ENCODE measurements at regions not wholly inside any gene's neighbourhood (a gene's known extent, or its start where the extent isn't known, plus 50 kb on each side); places are given as distances from the start of the nearest gene placed in this dataset.

DNA sequence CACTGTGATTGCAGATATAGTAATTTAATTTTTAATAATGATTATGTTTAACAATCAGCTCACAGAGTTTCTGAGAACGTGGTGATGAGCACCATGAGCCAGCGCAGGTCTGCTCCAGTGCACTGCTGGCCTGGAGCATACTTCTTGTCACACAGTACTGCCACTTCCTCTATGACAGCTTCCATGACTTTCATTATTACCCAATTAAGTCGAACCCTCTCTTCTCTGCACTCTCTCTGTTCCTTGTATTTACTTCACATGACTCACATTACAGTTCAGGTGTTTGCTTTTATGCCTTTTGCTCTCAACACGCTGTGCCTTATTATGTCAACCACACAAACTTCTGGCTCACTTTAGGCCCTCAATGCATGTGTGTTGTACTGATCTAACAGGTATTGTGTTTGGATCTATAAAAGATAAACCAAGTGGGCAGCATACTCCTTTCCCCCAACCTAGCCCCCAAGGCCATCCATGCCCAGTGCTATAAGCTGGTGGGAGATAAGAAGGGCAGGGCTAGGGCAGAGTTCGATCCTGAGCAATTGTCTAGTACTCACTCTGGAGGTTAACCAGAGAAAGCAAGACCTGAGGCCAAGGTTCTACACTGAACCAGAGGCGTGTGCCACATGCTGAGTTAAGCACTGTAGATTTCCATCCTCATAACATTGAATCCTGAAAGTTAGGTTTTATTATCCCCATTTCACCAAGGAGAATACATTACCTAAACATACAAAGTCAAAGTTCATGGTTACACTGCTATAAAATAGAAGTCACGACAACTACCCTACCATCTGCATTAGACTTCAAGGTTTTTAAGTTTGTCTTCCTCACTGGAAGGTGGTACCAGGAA is 356.5 kb downstream of the INSC start:
- no peak overlapping the region for H3K27ac ChIP-seq
- no peaks in the 10 kb centered on the region for H3K4me1 ChIP-seq
- 86 to 91% (median 90%) methylated on average over 7 of the region's 7 CpGs for WGBS, 4 donors
- H3K36me3 ChIP-seq = no peaks in the 10 kb centered on the region
- intact Hi-C loops (cut with DNase I) = no loop called here
- no peak for ATAC-seq
- no peaks in the 10 kb centered on the region for H3K9me3 ChIP-seq
- no peak for TF ChIP-seq POLR2A (IDR thresholded peaks at IDR 0.05)
- TF ChIP-seq, protein P1, sequence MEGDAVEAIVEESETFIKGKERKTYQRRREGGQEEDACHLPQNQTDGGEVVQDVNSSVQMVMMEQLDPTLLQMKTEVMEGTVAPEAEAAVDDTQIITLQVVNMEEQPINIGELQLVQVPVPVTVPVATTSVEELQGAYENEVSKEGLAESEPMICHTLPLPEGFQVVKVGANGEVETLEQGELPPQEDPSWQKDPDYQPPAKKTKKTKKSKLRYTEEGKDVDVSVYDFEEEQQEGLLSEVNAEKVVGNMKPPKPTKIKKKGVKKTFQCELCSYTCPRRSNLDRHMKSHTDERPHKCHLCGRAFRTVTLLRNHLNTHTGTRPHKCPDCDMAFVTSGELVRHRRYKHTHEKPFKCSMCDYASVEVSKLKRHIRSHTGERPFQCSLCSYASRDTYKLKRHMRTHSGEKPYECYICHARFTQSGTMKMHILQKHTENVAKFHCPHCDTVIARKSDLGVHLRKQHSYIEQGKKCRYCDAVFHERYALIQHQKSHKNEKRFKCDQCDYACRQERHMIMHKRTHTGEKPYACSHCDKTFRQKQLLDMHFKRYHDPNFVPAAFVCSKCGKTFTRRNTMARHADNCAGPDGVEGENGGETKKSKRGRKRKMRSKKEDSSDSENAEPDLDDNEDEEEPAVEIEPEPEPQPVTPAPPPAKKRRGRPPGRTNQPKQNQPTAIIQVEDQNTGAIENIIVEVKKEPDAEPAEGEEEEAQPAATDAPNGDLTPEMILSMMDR (IDR thresholded peaks at IDR 0.05) = no peak
- H3K27me3 ChIP-seq = no peaks in the 10 kb centered on the region
- H3K4me3 ChIP-seq = no peak overlapping the region
- DNase-seq = no peak

DNA sequence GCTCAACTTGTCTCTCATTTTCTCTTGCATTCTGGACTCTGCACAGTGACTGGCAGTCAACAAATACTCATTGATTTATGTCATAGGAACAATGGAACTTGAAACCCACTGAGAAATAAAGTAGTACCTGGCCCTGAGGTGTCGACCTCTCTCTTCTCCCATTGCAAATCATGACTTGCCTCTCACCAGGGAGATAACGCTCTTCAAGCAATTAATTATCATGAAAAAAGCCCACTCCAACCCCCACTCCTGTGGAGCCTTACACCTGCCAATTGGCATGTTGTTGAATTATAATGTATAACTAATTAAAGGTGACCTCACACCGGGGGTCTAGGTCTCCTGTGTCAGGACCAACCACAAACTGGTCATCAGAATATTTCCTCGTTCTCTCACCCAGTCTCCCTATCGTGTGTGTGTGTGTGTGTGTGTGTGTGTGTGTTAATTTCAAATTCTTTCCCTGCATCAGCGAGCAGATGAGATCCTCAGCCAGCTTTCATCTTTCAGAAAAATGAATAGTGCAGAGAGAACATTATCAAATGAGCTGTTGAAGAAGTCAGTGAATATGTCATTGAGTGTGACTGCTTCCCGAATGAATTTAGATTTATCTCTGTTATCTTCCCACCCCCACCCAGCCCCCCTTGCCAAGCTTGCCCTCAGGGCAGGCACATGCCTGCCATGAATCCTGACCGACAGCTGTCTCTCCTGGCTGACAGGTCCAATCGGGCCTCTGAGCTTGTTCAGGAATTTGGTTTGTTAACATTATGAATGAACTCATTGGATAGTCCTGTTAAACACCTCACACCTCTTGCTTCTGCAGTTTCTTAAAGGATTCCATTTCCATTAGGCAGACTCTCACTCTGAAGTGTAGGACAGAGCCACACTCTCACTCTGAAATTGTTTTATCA is 357.4 kb downstream of the INSC start:
- Histone ChIP-seq H3K9me3 (no peaks in the 10 kb centered on the region), H3K36me3 (no peaks in the 10 kb centered on the region), H3K4me1 (no peaks in the 10 kb centered on the region), H3K27me3 (no peaks in the 10 kb centered on the region), H3K4me3 (no peak overlapping the region), H3K27ac (no peak overlapping the region)
- no peak for ATAC-seq
- TF ChIP-seq POLR2A (IDR thresholded peaks at IDR 0.05) = no peak
- TF ChIP-seq, protein P1 (IDR thresholded peaks at IDR 0.05) = no peak
- WGBS, 4 donors = 24 to 41% (median 33%) methylated on average over 9 of the region's 9 CpGs
- DNase-seq = no peak
- intact Hi-C loops (cut with DNase I) = no loop called here

GRCh38 chr11:15473954-15474837 is 359.5 kb downstream of the INSC start:
- intact Hi-C loops (cut with DNase I) = no loop called here
- no peak for ATAC-seq

More at GRCh38 chr11:15473954-15474837, 359.5 kb downstream of the INSC start:
- 90 to 93% (median 92%) methylated on average over 8 of the region's 8 CpGs for WGBS, 4 donors
- DNase-seq = no peak
- Histone ChIP-seq H3K4me3 (no peak overlapping the region), H3K27me3 (peaks cover 0 to 3% (median 0%) of the 10 kb centered on the region in 9 donors), H3K36me3 (no peaks in the 10 kb centered on the region), H3K9me3 (no peaks in the 10 kb centered on the region), H3K27ac (no peak overlapping the region), H3K4me1 (no peaks in the 10 kb centered on the region)
- TF ChIP-seq, protein P1 (IDR thresholded peaks at IDR 0.05) = no peak
- no peak for TF ChIP-seq POLR2A (IDR thresholded peaks at IDR 0.05)
